Activated CD4-positive, alpha-beta T cell treated with anti-CD3 and anti-CD28 coated beads, Interleukin-10, Interleukin-2, amounts not matched to agents 100 ng/mL and 50 ng/mL, durations not matched to agents 16 hours and 8 hours (primary cell): ENCODE measurements at regions not wholly inside any gene's neighbourhood (a gene's known extent, or its start where the extent isn't known, plus 50 kb on each side); places are given as distances from the start of the nearest gene placed in this dataset.
"Not testable (repeated sequence)": the region's sequence is repeated elsewhere in the genome, so short reads cannot be mapped to it uniquely, and the experiment has no call there.

ENCODE experiments used
- DNase-seq: peaks from one replicate; pipeline ENCODE4 v3.0.0-alpha.2; 2020

- no peak for DNase-seq
Observed at GRCh38 chr2:145573608-145574007, 1053.7 kb upstream of the ZEB2 start.

GRCh38 chr2:145572238-145572637 lies 1052.3 kb upstream of the ZEB2 start:
- DNase-seq, result no peak

- DNase-seq, result no peak
Observed at GRCh38 chr2:145569108-145569507, 1049.2 kb upstream of the ZEB2 start.

- no peak for DNase-seq
Observed at GRCh38 chr2:145563741-145564615, 1044.1 kb upstream of the ZEB2 start.

GRCh38 chr2:145561152-145561551 lies 1041.2 kb upstream of the ZEB2 start:
- DNase-seq, result no peak

GRCh38 chr2:145558617-145559350 lies 1038.9 kb upstream of the ZEB2 start:
- no peak for DNase-seq

- no peak for DNase-seq
Observed at GRCh38 chr2:145555360-145555759, 1035.4 kb upstream of the ZEB2 start.

GRCh38 chr2:145551686-145552085 lies 1031.8 kb upstream of the ZEB2 start:
- no peak for DNase-seq

GRCh38 chr2:145548479-145548878 lies 1028.6 kb upstream of the ZEB2 start:
- DNase-seq, result no peak

GRCh38 chr2:145547620-145548019 lies 1027.7 kb upstream of the ZEB2 start:
- no peak for DNase-seq

- DNase-seq, result no peak
Observed at GRCh38 chr2:145546091-145546490, 1026.2 kb upstream of the ZEB2 start.

- DNase-seq, result no peak
Observed at GRCh38 chr2:145543856-145544255, 1023.9 kb upstream of the ZEB2 start.

- DNase-seq, result no peak
Observed at GRCh38 chr2:145543155-145543554, 1023.2 kb upstream of the ZEB2 start.

GRCh38 chr2:145541028-145541427 lies 1021.1 kb upstream of the ZEB2 start:
- DNase-seq, result no peak

GRCh38 chr2:145538661-145539350 lies 1018.9 kb upstream of the ZEB2 start:
- DNase-seq, result no peak

GRCh38 chr2:145530653-145531052 lies 1010.7 kb upstream of the ZEB2 start:
- no peak for DNase-seq

GRCh38 chr2:145524836-145525235 lies 1004.9 kb upstream of the ZEB2 start:
- no peak for DNase-seq

GRCh38 chr2:145524303-145524702 lies 1004.4 kb upstream of the ZEB2 start:
- DNase-seq, result no peak

- DNase-seq, result not testable (repeated sequence)
Observed at GRCh38 chr2:145519254-145519653, 999.3 kb upstream of the ZEB2 start.

GRCh38 chr2:145511946-145512345 lies 992.0 kb upstream of the ZEB2 start:
- no peak for DNase-seq

- no peak for DNase-seq
Observed at GRCh38 chr2:145503511-145503910, 983.6 kb upstream of the ZEB2 start.

- DNase-seq, result no peak
Observed at GRCh38 chr2:145501920-145502319, 982.0 kb upstream of the ZEB2 start.

- no peak for DNase-seq
Observed at GRCh38 chr2:145495590-145495989, 975.7 kb upstream of the ZEB2 start.

- no peak for DNase-seq
Observed at GRCh38 chr2:145494441-145494840, 974.5 kb upstream of the ZEB2 start.
